ENCODE measurements at regions not wholly inside any gene's neighbourhood (a gene's known extent, or its start where the extent isn't known, plus 50 kb on each side); places are given as distances from the start of the nearest gene placed in this dataset.

DNA sequence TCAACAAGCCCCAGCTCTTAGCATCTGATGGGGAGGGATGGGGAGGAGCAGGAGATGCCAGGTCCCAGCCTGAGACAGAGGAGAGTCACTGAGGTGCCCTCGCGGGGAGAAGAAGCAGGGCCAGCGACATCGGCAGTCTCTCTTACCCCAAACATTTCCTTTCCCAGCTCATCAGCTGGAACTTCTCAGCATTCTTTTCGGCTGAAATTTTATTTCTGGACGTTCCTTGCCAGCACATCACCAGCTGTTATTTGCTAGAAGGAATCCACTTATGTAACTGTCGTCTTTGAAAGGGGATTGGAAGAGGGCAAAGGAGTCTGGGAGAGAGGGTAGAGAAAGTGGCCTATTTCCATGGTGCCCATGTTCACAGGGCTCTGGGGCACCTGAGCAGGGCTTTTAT is 101.0 kb upstream of the SHH start:
- Histone ChIP-seq H3K4me1 (ENCODE audit: insufficient read depth, insufficient read length) (peaks cover 4% of the 10 kb centered on the region), H3K9ac (ENCODE audit: insufficient read length, low read depth) (no peak overlapping the region), H3K36me3 (ENCODE audit: insufficient read depth, insufficient read length, low read length) (no peaks in the 10 kb centered on the region), H3K27me3 (ENCODE audit: insufficient read depth, insufficient read length) (no peaks in the 10 kb centered on the region), H3K9me3 (ENCODE audit: insufficient read depth, low read length) (no peaks in the 10 kb centered on the region; the same call in 1 of the 2 replicates), H3K4me3 (ENCODE audit: insufficient read length, low read depth) (no peak overlapping the region)
- TF ChIP-seq ZNF274 (IDR thresholded peaks at IDR 0.05; ENCODE audit: low read depth, low read length), result no peak
- TF ChIP-seq YY1 (IDR thresholded peaks at IDR 0.05; ENCODE audit: insufficient read depth, insufficient read length), result no peak
- TF ChIP-seq SUZ12 (IDR thresholded peaks at IDR 0.05; ENCODE audit: extremely low read depth, insufficient read depth, insufficient read length), result no peak
- DNase-seq (ENCODE audit: low read depth, low spot score), result no peak

- TF ChIP-seq YY1 (IDR thresholded peaks at IDR 0.05; ENCODE audit: insufficient read depth, insufficient read length) (no peak), SUZ12 (IDR thresholded peaks at IDR 0.05; ENCODE audit: extremely low read depth, insufficient read depth, insufficient read length) (no peak), ZNF274 (IDR thresholded peaks at IDR 0.05; ENCODE audit: low read depth, low read length) (no peak)
- H3K36me3 ChIP-seq (ENCODE audit: insufficient read depth, insufficient read length, low read length), result no peaks in the 10 kb centered on the region
- no peaks in the 10 kb centered on the region; the same call in 1 of the 2 replicates for H3K9me3 ChIP-seq (ENCODE audit: insufficient read depth, low read length)
- no peaks in the 10 kb centered on the region for H3K27me3 ChIP-seq (ENCODE audit: insufficient read depth, insufficient read length)
- H3K4me1 ChIP-seq (ENCODE audit: insufficient read depth, insufficient read length), result peaks cover 4% of the 10 kb centered on the region
- no peak overlapping the region for H3K4me3 ChIP-seq (ENCODE audit: insufficient read length, low read depth)
- no peak overlapping the region for H3K9ac ChIP-seq (ENCODE audit: insufficient read length, low read depth)
- DNase-seq (ENCODE audit: low read depth, low spot score), result no peak
Measured at GRCh38 chr7:155911471-155912105, 99.3 kb upstream of the SHH start.

DNA sequence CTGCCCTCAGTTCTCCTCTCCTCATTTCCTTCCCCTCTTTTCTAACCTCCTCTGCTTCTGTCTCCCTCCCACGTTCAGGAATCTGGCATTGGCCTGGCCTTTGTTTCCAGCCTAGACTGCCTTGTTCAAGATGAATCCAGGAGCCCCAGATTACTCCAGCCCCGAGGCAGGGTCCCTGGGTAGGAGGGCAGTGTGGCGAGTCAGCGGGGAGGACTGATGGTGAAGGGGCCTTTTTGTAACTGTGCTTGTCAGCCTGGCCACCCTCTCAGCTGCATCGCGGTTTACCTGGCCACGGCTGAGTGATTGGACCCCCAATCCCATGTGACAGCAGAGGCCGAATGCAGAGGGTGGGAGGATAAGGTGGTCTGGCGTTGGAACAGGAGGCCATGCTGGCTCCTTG is 96.1 kb upstream of the SHH start:
- DNase-seq (ENCODE audit: low read depth, low spot score), result no peak
- Histone ChIP-seq H3K4me1 (ENCODE audit: insufficient read depth, insufficient read length) (peaks cover 4% of the 10 kb centered on the region), H3K9ac (ENCODE audit: insufficient read length, low read depth) (no peak overlapping the region), H3K36me3 (ENCODE audit: insufficient read depth, insufficient read length, low read length) (no peaks in the 10 kb centered on the region), H3K4me3 (ENCODE audit: insufficient read length, low read depth) (no peak overlapping the region), H3K9me3 (ENCODE audit: insufficient read depth, low read length) (no peaks in the 10 kb centered on the region; the same call in 1 of the 2 replicates), H3K27me3 (ENCODE audit: insufficient read depth, insufficient read length) (no peaks in the 10 kb centered on the region)
- TF ChIP-seq YY1 (IDR thresholded peaks at IDR 0.05; ENCODE audit: insufficient read depth, insufficient read length) (no peak), SUZ12 (IDR thresholded peaks at IDR 0.05; ENCODE audit: extremely low read depth, insufficient read depth, insufficient read length) (no peak), ZNF274 (IDR thresholded peaks at IDR 0.05; ENCODE audit: low read depth, low read length) (no peak)

GRCh38 chr7:155907450-155908200 is 95.4 kb upstream of the SHH start:
- no peaks in the 10 kb centered on the region for H3K36me3 ChIP-seq (ENCODE audit: insufficient read depth, insufficient read length, low read length)
- no peak for TF ChIP-seq YY1 (IDR thresholded peaks at IDR 0.05; ENCODE audit: insufficient read depth, insufficient read length)
- no peak for TF ChIP-seq SUZ12 (IDR thresholded peaks at IDR 0.05; ENCODE audit: extremely low read depth, insufficient read depth, insufficient read length)
- no peak for TF ChIP-seq ZNF274 (IDR thresholded peaks at IDR 0.05; ENCODE audit: low read depth, low read length)
- H3K9ac ChIP-seq (ENCODE audit: insufficient read length, low read depth), result no peak overlapping the region
- peaks cover 4% of the 10 kb centered on the region for H3K4me1 ChIP-seq (ENCODE audit: insufficient read depth, insufficient read length)
- no peak overlapping the region for H3K4me3 ChIP-seq (ENCODE audit: insufficient read length, low read depth)
- H3K9me3 ChIP-seq (ENCODE audit: insufficient read depth, low read length), result no peaks in the 10 kb centered on the region; the same call in 1 of the 2 replicates
- no peaks in the 10 kb centered on the region for H3K27me3 ChIP-seq (ENCODE audit: insufficient read depth, insufficient read length)
- DNase-seq (ENCODE audit: low read depth, low spot score), result no peak

GRCh38 chr7:155901176-155901575 is 88.9 kb upstream of the SHH start:
- no peak overlapping the region for H3K9ac ChIP-seq (ENCODE audit: insufficient read length, low read depth)
- peaks cover 8% of the 10 kb centered on the region; the same call in 1 of the 2 replicates for H3K9me3 ChIP-seq (ENCODE audit: insufficient read depth, low read length)
- H3K36me3 ChIP-seq (ENCODE audit: insufficient read depth, insufficient read length, low read length), result no peaks in the 10 kb centered on the region
- H3K4me1 ChIP-seq (ENCODE audit: insufficient read depth, insufficient read length), result no peaks in the 10 kb centered on the region
- no peak for TF ChIP-seq ZNF274 (IDR thresholded peaks at IDR 0.05; ENCODE audit: low read depth, low read length)
- no peak for TF ChIP-seq SUZ12 (IDR thresholded peaks at IDR 0.05; ENCODE audit: extremely low read depth, insufficient read depth, insufficient read length)
- TF ChIP-seq YY1 (IDR thresholded peaks at IDR 0.05; ENCODE audit: insufficient read depth, insufficient read length), result no peak
- no peak overlapping the region for H3K4me3 ChIP-seq (ENCODE audit: insufficient read length, low read depth)
- DNase-seq (ENCODE audit: low read depth, low spot score), result no peak
- H3K27me3 ChIP-seq (ENCODE audit: insufficient read depth, insufficient read length), result no peaks in the 10 kb centered on the region

GRCh38 chr7:155899596-155899995 is 87.3 kb upstream of the SHH start:
- H3K4me3 ChIP-seq (ENCODE audit: insufficient read length, low read depth), result no peak overlapping the region
- H3K4me1 ChIP-seq (ENCODE audit: insufficient read depth, insufficient read length), result no peaks in the 10 kb centered on the region
- H3K36me3 ChIP-seq (ENCODE audit: insufficient read depth, insufficient read length, low read length), result no peaks in the 10 kb centered on the region
- H3K27me3 ChIP-seq (ENCODE audit: insufficient read depth, insufficient read length), result no peaks in the 10 kb centered on the region
- no peak for TF ChIP-seq SUZ12 (IDR thresholded peaks at IDR 0.05; ENCODE audit: extremely low read depth, insufficient read depth, insufficient read length)
- TF ChIP-seq YY1 (IDR thresholded peaks at IDR 0.05; ENCODE audit: insufficient read depth, insufficient read length), result no peak
- TF ChIP-seq ZNF274 (IDR thresholded peaks at IDR 0.05; ENCODE audit: low read depth, low read length), result no peak
- no peak for DNase-seq (ENCODE audit: low read depth, low spot score)
- no peak overlapping the region for H3K9ac ChIP-seq (ENCODE audit: insufficient read length, low read depth)
- peaks cover 8% of the 10 kb centered on the region; the same call in 1 of the 2 replicates for H3K9me3 ChIP-seq (ENCODE audit: insufficient read depth, low read length)

- H3K27me3 ChIP-seq (ENCODE audit: insufficient read depth, insufficient read length), result no peaks in the 10 kb centered on the region
- TF ChIP-seq ZNF274 (IDR thresholded peaks at IDR 0.05; ENCODE audit: low read depth, low read length) (no peak), YY1 (IDR thresholded peaks at IDR 0.05; ENCODE audit: insufficient read depth, insufficient read length) (no peak), SUZ12 (IDR thresholded peaks at IDR 0.05; ENCODE audit: extremely low read depth, insufficient read depth, insufficient read length) (no peak)
Measured at GRCh38 chr7:155897758-155898386, 85.6 kb upstream of the SHH start.

More at GRCh38 chr7:155897758-155898386, 85.6 kb upstream of the SHH start:
- H3K9ac ChIP-seq (ENCODE audit: insufficient read length, low read depth), result no peak overlapping the region
- peaks cover 8% of the 10 kb centered on the region; the same call in 1 of the 2 replicates for H3K9me3 ChIP-seq (ENCODE audit: insufficient read depth, low read length)
- no peak overlapping the region for H3K4me3 ChIP-seq (ENCODE audit: insufficient read length, low read depth)
- no peaks in the 10 kb centered on the region for H3K4me1 ChIP-seq (ENCODE audit: insufficient read depth, insufficient read length)
- no peaks in the 10 kb centered on the region for H3K36me3 ChIP-seq (ENCODE audit: insufficient read depth, insufficient read length, low read length)
- no peak for DNase-seq (ENCODE audit: low read depth, low spot score)
